Fibroblast of the aortic adventitia (primary cell): ENCODE measurements at regions not wholly inside any gene's neighbourhood (a gene's known extent, or its start where the extent isn't known, plus 50 kb on each side); places are given as distances from the start of the nearest gene placed in this dataset.

Experiments used
- DNase-seq: peaks from one replicate; pipeline ENCODE4 v3.0.0-alpha.2; 2010; ENCODE audit warnings: low read depth
- H3K4me3 ChIP-seq: 2 replicates; pipeline ENCODE4 v1.5.1; 2011; ENCODE audit warnings: low read depth, mild to moderate bottlenecking, control low read depth, low read length, moderate library complexity
- CTCF ChIP-seq: IDR thresholded peaks from 2 replicates; pipeline ENCODE4 v1.5.1; 2011; ENCODE audit warnings: mild to moderate bottlenecking, low read length, control low read depth, inconsistent platforms; ENCODE audit not compliant: insufficient read depth

- no peak overlapping the region for H3K4me3 ChIP-seq
- DNase-seq: no peak
- no peak for TF ChIP-seq CTCF
These were observed 260.5 kb downstream of the CASP12 start for GRCh38 chr11:104637662-104638170.

- DNase-seq: no peak
- H3K4me3 ChIP-seq: no peak overlapping the region
- no peak for TF ChIP-seq CTCF
These were observed 265.0 kb downstream of the CASP12 start for GRCh38 chr11:104633226-104633625.

GRCh38 chr11:104630352-104630751 is 267.9 kb downstream of the CASP12 start:
- DNase-seq: no peak
- H3K4me3 ChIP-seq: no peak overlapping the region
- no peak for TF ChIP-seq CTCF

GRCh38 chr11:104625246-104625645 is 273.0 kb downstream of the CASP12 start:
- no peak overlapping the region for H3K4me3 ChIP-seq
- peak; percentile 56 for DNase-seq
- TF ChIP-seq CTCF: no peak

GRCh38 chr11:104624021-104624420 is 274.2 kb downstream of the CASP12 start:
- H3K4me3 ChIP-seq: no peak overlapping the region
- no peak for TF ChIP-seq CTCF
- no peak for DNase-seq

GRCh38 chr11:104623518-104623917 is 274.7 kb downstream of the CASP12 start:
- DNase-seq: peak; percentile 43
- no peak overlapping the region for H3K4me3 ChIP-seq
- TF ChIP-seq CTCF: no peak

- no peak for DNase-seq
- TF ChIP-seq CTCF: no peak
- H3K4me3 ChIP-seq: no peak overlapping the region
These were observed 277.3 kb downstream of the CASP12 start for GRCh38 chr11:104620991-104621390.
